ENCODE measurements at regions not wholly inside any gene's neighbourhood (a gene's known extent, or its start where the extent isn't known, plus 50 kb on each side); places are given as distances from the start of the nearest gene placed in this dataset.
"Not testable (repeated sequence)": the region's sequence is repeated elsewhere in the genome, so short reads cannot be mapped to it uniquely, and the experiment has no call there.

DNA sequence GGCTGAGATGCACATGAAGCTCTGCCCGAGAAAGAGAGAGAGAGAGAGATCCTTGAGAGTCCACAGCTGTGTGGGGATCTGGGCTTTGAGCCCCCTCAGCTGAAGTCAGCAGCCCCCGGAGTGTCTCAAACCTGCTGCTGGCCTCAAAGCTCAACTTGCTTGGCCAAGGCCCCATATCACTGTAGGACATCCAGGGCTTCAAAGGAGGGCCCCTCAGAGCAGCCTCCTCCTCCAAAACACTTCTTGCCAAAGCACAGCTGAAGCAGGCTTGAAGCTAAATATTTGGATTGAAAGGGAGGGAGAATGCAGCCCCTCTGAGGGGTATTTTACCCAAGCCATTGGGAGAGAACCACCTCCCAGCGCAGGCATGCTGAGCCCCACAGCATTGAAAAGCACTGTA, 357.6 kb downstream of the OSR1 start:
- no peak for DNase-seq (ENCODE audit: low read depth in 4 of 4, low spot score in 3 of 4)

DNA sequence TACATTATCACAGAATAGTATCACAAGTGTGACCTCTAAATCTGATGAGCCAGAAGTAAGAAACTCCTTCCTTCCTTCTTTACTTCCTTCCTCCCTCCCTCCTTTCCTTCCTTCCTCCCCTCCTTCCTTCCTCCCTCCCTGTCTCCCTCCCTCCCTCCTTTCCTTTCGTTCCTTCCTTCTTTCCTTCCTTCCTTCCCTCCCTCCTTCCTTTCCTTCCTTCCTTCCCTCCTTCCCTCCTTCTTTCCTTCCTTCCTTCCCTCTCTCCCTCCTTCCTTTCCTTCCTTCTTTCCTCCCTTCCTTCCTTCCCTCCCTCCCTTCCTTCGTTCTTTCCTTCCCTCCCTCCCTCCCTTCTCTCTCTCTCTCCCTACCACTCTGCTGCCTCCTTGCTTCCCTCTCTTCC, 359.2 kb downstream of the OSR1 start:
- no peak for DNase-seq (ENCODE audit: low read depth in 4 of 4, low spot score in 3 of 4)

DNA sequence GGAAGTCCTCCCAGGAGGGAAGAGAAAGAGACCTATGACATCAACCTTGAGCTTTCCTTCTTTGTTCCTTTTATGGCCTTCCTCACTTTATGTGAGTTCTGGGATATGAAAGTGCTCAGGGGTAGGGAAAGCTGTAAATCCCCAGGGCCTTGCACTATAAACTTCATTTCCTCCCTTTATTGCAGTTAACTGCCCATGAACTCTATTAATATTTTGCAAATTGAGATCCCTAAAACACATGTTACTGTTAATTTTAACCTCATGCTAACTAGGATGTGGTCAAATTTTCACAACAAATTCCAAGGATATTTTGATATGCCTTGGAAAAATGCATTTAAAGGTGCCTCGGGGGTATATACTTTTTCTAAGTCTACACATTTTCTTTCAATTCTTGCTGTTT, 359.9 kb downstream of the OSR1 start:
- no peak for DNase-seq (ENCODE audit: low read depth in 4 of 4, low spot score in 3 of 4)

DNA sequence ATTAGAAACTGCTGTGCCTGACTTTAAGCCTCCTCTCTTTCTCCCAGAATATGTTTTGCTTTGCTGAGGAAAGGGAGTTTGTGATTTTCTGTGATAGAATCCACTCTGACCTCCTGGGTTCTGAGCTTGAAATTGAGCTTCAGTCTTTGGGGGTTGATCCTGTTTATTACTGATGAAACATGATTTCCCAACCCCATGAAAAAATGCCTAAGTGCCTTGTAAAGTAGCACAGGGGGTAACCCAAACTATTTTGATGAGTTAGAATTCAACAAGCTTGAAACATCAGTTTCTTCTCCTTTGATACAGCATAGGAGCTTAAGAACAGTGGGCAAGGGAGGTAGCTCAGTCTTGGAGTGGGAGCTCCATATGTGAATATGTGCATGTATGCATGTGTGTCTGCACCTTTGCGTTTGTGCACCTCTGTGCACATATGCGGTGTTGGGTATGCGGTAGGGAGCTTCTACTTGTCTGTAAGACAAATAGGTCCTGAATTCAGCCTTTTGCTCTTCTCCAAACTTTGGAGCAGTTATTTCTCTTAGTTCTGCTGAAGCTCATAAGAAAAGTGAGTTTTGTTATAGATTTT, 364.6 kb downstream of the OSR1 start:
- DNase-seq (ENCODE audit: low read depth in 4 of 4, low spot score in 3 of 4) = no peak

DNA sequence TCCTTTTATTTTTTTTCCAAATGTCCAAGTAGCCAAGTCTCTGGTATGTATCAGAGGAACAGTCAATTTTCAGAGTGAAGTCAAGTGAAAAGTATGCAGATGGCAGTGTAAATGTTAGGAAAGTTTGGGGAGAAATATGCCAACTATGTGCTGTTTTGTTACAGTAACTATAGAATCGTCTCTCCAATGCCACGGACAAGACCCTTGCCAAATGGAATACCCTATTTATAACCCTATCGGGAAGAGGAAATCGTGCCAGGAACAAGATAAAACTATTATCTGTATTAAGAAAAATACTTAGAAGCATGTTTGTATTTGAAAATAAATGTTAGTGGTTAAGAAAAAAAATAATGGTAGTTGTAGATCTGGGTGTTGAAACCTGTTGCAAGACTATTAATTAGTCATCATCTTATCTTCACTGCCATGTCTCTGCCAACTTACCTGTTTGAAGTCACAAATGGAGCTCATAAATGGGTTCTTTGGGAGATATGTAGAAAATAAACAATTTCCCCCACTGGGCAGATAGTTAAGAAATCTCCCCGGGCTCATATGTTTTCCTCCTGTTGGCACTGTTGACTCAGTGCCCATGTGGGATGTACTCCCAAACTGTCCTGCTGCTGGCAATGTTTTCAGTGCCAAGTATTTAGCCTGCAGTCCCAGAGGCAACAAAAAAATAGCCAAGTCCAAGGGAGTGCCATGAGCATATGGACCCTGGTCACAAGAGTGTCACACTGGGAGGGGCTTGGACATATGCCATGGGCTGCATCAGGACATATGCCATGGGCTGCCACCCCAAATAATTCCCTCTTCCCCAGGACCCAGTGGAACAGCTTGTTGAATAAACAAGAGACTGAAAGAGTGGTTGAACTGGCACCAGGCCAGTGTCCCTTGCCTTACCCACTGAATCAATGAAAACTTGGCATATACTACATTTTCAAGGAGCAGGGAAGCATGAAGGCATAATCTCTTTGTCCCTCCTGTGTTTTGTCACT, 366.9 kb downstream of the OSR1 start:
- DNase-seq (ENCODE audit: low read depth in 4 of 4, low spot score in 3 of 4) = no peak

DNA sequence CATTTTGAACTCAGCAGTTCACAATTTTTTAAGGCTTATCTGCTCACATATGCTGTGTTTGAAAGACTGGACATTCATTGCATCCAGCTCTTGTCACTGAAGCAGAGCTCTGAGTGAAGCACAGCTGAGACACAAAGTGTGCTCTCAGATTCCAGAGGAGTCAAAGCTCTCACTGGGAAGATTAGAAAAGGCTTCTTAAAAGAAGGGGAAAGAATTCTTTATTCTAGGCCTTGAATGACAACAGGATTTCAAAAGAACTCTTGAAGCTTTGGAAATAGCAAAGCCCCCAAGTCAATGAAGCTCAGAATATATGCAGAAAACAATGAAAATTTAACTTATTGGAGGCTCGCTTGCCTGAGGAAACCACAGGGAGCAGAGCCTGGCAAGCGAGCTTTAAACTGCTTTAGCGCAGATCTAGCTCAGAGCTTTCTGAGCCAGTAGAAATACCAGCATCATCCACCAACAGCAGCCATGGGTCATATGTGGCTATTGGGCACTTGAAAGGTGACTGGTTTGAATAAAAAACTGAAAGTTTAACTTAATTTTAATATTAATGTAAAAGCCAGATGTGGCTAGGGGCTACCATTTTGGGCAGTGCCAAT, 369.7 kb downstream of the OSR1 start:
- no peak for DNase-seq (ENCODE audit: low read depth in 4 of 4, low spot score in 3 of 4)

DNA sequence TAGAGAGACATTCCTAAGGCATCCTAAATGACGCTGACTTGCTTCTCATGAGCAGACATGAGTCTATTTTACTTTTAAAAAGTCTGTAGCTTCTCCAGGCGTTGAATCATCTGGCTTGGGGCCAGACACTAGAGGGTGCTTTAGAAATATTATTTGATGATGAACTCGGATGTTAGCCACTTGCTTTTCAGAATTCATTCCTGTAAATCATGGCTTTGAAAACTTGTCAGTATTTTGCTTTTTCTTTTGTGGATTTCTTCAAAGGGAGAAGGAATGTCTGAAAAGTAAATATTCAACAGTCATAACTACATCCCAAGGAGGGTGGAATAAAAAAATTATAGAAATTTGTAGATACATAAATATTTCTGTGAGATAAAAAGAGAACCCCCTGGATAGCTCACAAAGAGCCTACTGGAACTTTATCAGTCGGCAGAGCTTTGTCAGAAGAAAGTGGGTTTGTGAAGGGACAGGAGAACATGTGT, 370.8 kb downstream of the OSR1 start:
- peak in 1 of 4 donors; percentile 20 for DNase-seq (ENCODE audit: low read depth in 4 of 4, low spot score in 3 of 4)

DNA sequence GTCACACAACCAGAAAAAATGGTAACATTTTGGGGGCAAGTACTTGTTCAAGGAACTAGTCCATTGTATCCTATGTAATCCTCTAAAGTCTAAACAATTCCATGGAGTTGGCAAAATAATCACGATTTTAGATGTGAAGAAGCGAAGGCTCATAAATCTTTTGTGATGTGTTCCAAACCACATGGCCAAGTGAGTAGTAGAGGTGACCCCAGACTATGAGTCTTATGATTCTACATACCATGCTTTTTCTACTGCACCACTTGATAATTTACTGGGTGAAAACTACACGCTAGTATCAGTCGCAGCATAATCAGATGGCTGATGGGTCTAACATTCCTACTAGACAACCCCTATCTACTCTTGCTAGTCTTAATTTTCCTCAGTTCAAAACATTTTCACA, 371.4 kb downstream of the OSR1 start:
- no peak for DNase-seq (ENCODE audit: low read depth in 4 of 4, low spot score in 3 of 4)

DNA sequence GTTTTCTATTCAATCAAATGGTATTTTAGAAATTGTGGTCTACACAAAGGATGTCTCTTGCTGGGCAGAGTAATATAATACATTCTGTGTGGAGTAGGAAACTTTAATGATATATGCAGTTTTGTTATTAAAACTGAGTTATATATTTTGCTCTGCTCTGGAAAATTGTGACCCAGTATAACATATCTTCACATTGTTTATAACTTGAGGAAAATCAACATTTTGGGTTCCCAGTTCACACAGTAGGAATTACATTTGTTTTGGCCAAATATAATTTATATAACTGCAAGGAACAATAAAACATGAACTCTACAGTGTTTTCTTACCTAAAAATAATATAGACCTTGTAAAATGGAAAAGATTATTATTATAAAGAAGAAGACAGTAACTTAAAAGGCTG, 372.4 kb downstream of the OSR1 start:
- no peak for DNase-seq (ENCODE audit: low read depth in 4 of 4, low spot score in 3 of 4)

DNA sequence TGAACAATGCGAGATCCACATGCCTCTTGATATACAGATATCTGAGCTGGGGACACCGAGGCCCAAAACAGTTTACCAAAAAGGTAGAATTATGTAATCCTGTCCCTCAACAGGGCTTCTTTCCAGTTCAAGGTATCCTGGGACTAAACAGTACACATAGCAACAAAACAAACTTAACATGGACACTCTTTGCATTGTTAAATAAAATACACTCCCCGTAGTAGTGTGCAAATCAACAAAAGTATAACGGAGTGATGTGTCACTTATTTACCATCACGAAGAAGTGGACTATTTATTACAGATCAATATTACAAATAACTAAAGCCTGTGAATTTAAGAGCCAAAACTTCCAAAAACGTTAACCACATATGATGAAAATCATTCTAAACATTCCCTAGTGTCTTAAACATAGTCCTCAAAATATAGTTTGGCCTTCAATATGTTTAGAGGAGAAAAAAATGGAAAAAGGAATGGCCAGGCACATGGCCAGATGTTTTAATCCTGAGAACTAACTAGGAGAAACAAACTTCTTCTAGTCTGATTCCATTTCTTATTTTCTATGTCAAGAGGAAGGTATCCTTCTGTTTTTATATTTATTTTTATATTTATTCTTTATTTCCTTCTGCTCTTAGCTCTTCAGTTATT, 377.5 kb downstream of the OSR1 start:
- no peak for DNase-seq (ENCODE audit: low read depth in 4 of 4, low spot score in 3 of 4)

DNA sequence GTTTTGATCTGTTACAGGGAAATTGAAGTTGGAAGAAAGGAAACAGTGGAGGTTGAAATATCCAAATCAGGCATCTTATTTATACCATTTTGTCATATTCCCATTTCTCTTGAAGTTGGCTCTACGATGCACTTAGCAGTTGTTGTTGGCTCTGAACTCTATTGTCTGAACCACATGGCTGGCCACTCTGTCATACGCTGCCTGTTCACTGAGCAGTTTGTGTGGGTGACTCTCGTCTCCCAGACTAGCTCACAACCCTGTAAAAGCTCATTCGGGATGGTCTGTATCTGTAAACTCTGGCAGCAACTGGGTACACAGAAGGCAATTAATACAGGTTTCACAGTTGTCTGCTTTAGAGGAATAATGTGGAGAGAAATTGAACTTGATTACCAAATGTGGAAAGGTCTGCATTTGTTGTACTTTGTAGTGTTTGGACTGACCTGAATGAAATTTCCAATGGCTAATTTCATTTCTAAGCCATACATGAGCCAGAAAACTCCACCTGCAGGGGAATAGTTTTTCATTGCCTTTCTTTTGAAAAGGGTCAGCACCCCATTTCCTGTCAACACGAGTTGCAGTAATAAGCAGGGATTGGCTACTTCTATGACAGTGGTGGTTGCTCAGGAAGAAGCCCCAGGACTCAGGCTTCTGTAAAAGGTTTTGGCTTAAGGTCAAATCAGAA, 378.2 kb downstream of the OSR1 start:
- DNase-seq (ENCODE audit: low read depth in 4 of 4, low spot score in 3 of 4) = no peak

DNA sequence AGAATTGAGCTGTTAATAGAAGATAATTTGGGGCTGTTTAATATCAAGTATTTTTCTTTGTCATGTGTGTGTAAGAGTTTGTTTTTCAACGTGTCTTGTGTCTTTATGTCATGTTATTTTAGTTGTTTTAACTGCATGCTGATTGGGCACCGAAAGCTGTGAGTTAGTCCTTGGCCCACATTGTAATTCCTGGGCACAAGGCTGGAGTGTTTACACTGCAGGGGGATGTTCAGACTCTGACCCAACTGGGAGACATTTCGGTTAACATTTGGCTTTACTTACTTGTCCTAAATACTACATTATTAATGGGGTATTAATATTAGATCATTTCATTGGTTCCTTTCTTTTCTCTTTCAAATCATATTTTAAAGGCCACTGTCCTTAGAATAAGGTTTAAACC, 381.0 kb downstream of the OSR1 start:
- DNase-seq (ENCODE audit: low read depth in 4 of 4, low spot score in 3 of 4) = no peak

DNA sequence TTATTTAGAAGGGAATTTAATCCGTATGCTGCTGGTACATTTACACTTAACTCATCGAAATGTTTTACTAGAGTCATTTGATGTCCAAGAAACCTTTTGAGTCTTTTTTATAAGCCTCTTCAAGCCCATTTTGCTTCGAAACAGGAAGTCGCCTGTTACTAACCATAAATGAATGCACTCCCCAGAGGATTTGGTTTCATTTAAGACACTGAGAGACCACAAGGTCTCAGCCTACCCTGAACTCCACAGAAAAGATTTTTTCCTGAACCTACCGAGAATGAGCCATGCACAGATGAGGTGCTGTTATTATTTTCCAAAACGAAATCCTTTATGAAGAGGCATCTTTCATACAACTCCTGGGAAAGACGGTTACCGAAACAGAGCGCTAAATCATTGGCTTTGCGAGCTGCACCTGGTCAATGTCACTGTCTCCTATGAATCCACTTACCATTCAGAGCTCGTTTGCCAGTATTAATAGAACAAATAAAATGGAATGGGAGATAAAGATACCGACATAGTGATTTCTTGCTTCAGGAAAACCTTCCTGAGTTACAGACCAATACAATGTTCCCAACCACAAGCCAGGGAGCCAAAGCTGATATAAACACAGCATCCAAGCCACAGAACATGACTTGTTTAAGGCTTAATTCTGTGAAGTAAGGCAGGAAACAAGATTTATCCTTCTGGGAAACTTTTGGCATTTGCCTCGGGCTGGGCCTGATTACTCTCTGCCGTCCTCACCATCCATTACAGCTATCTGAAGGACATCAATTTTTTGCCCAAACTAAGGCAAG, 382.1 kb downstream of the OSR1 start:
- DNase-seq (ENCODE audit: low read depth in 4 of 4, low spot score in 3 of 4) = peak in 1 of 4 donors; percentile 8

DNA sequence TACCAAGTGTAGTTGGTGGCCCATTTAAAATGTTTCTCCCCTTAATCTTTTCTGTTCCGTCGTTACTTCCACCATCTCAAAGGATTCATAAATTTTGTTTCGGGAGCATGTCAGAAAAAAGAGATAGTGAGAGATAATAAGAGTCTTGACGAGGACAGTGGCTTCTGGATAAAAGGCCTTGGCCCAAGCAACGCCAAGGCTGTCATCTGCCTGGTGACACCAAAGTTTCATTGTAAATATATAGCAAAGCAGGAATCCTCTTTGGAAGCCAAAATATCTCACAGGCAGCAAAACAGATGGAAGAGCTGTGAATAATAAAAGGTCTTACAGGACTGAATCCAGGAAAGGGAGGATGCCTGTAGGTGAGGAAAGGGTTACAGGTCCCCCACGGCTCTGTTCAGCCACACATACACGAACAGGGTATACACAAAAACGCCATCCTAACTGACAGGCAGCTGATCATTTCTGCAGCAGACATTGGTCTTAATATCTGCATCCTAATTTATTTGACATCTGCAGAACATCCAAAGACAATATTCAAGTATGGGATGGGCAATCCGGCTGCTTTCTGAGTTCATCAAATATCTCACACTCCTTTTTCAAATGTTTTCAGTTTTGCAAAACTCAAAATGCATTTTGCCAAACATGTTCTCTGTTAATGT, 382.8 kb downstream of the OSR1 start:
- DNase-seq (ENCODE audit: low read depth in 4 of 4, low spot score in 3 of 4) = peak in 1 of 4 donors; percentile 3

DNA sequence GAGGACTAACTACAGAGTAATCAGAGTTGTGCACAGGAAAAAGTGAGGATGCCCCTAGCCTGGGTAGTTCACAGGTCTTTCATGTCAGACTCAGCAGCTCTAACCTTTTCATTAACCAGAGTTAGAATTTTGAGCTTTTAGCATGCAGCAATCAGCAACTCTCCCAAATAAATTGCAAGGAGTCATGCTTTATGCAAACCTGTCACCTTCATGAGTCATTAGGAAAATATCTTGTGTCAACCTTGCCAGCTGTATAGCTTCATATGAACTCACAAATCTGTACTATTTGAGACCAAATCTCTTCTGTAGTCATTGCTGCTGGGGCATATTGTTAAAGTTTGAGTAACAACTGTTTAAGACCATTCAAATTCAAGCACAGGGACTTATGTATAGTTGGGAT, 382.3 kb upstream of the NT5C1B start:
- DNase-seq (ENCODE audit: low read depth in 4 of 4, low spot score in 3 of 4) = no peak

DNA sequence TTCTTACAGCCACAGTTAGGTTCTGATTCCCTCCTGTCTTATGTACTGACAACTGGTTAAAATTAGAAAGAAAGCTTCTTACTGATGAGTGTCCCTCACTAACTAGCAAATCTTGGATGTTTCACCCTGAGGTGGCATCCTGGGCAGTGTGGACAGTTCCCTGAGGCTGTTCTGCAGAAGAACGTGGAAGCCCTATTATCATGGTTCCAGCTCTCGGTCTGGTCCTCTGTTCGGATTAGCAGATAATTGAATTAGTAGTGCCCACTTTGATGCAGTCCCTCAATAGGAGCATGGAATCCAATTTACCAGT, 381.7 kb upstream of the NT5C1B start:
- DNase-seq (ENCODE audit: low read depth in 4 of 4, low spot score in 3 of 4) = no peak

DNA sequence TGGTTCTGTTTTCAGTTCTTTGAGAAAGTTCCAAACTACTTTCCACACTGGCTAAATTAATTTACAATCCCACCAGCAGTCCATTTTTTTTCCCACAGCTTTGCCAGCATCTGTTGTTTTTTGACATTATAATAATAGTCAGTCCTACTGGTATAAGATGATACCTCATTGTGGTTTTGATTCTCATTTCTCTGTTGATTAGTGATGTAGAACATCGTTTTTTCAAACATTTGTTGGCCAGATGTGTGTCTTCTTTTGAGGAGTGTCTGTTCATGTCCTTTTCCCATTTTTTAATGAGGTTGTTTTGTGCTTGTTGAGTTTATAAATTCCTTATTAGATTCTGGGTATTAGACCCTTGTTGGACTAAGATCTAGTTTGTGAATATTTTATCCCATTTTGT, 376.8 kb upstream of the NT5C1B start:
- DNase-seq (ENCODE audit: low read depth in 4 of 4, low spot score in 3 of 4) = no peak

DNA sequence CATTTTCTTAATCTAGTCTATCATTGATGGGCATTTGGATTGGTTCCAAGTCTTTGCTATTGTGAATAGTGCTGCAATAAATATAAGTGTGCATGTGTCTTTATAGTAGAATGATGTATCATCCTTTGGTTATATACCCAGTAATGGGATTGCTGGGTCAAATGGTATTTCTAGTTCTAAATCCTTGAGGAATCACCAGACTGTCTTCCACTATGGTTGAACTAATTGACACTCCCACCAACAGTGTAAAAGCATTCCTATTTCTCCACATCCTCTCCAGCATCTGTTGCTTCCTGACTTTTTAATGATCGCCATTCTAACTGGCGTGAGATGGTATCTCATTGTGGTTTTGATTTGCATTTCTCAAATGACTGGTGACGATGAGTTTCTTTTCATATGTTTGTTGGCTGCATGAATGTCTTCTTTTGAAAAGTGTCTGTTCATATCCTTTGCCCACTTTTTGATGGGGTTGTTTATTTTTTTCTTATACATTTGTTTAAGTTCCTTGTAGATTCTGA, 374.4 kb upstream of the NT5C1B start:
- not testable (repeated sequence) for DNase-seq (ENCODE audit: low read depth in 4 of 4, low spot score in 3 of 4)

DNA sequence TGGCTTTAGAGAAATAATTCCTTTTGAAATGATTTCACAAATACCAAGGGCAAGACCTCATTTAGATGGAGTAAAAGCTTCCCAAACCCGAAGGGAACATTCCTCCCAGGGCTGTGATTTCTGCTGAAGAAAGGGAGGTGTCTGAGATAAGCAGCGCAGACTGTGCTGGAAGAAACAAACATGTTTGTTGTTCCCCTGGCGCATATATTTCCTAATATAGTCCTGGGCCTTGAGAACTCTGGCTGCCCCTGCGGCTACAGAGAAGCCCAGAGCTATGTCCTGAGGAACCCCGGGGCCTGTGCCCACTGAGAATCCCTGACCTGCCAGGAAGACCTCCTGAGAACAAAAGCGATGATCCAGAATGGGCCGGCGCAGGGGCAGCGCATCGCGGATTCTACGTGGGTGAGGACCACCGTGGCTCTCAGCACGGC, 372.6 kb upstream of the NT5C1B start:
- DNase-seq (ENCODE audit: low read depth in 4 of 4, low spot score in 3 of 4) = no peak
